ENCODE measurements at regions not wholly inside any gene's neighbourhood (a gene's known extent, or its start where the extent isn't known, plus 50 kb on each side); places are given as distances from the start of the nearest gene placed in this dataset.

- DNase-seq (ENCODE audit: low spot score), result no peak
Observed at GRCh38 chr6:104321301-104321700, 538.4 kb downstream of the HACE1 start.

DNA sequence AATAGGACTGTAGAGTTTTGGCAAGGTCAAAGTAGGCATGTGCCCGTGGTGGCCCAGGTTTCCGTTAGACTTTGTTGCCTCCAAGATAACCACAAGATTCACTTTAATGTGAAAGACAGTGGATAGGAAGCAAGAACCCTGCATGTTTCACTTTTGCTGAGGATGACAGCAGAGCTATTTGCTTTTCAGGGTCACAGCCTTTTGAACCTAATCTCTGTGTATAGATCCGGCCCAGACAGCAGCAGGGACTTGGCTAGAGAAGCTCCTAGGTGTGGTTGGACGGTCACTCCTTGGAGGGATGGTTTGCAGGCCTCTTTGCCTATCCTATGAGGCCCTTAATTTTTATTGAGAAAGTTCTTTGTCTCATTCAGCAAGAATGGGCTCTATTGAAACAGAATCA is 538.8 kb downstream of the HACE1 start:
- DNase-seq (ENCODE audit: low spot score), result no peak

DNA sequence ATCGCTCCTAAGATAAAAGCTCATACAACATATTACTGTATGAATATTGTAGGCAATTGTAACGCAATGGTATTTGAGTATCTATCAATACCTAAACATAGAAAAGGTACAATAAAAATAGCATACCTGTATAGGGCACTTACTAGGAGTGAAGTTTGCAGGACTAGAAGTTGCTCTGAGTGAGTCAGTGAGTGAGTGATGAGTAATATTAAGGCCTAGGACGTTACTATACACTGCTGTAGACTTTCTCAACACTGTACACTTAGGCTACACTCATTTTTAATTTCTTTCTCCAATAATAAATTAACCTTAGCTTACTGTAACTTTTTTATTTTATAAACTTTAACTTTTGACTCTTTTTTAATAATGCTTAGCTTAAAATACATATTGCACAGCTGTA is 546.9 kb downstream of the HACE1 start:
- no peak for DNase-seq (ENCODE audit: low spot score)

DNA sequence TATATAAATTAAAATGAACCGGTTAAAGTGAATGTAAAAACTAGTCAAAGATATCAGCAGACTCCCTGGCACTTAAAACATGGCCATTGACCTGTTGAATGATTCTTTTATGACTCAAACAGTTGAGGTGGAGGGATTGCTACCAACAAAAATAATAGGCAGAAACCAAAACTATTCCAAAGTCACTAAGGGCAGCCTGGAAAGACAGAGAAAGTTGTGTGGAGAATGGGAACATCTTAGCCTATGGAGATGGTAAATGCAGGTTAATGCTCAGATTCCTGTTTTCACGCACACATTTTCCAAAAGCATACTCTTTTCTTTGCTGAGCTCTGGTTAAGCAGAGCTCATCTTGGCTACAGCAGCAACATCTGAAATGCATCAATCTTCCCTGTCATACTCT is 553.5 kb downstream of the HACE1 start:
- DNase-seq (ENCODE audit: low spot score), result no peak

DNA sequence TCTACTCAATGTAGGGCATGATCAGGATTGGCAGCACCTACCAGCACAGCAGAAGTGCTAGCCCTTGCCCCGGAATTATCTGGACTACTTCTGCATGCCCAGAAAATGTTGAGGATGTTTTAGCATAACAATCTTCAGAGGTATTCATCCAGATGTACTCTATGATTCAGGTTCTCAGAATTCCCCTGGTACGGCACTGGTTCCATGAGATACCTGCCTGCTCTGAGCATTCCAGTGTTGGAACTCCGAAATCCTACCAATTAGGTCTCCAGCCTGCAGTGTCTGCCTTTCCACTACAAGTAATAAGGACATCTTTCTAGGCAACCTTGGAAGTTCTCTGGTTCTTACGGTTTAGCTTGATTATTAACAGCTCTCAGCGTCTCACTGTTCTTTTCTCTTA is 554.5 kb downstream of the HACE1 start:
- no peak for DNase-seq (ENCODE audit: low spot score)

DNA sequence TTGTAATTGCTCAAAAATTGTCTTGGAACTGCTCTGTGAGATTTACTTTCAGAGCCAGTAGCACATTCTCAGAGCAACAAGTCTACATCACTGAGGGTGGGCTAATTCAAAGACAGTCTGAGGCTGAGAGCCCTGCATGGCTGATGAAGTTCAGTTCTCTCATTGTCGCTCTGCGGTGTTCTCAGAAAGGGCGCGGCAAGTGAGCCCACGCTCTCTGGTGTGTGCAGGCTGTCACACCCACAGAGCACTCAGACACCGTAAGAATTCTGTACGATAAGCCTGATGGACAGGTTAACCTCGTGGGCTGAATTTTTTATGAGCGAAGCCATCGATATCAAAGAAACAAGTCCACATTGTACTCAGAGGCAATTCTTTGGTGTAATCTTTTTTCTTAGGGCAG is 557.8 kb downstream of the HACE1 start:
- no peak for DNase-seq (ENCODE audit: low spot score)

DNA sequence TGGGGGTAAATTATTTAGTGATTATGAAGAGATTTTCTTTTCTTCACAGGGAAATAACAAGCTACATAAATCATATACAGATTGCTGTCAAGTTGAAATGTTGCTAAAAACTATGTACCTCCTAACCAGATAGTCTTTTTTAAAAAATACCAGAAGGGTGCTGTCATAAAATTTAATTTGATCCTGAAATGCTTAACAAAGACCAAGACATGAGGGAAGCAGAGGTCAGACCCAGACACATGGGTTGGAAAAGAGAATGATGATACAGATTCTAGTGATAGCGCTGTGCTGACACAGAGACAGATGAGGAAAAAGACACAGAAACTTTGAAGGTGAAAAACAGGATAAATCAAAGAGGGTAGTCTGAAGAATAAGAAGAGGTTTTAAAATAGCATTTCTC is 573.1 kb downstream of the HACE1 start:
- no peak for DNase-seq (ENCODE audit: low spot score)

DNA sequence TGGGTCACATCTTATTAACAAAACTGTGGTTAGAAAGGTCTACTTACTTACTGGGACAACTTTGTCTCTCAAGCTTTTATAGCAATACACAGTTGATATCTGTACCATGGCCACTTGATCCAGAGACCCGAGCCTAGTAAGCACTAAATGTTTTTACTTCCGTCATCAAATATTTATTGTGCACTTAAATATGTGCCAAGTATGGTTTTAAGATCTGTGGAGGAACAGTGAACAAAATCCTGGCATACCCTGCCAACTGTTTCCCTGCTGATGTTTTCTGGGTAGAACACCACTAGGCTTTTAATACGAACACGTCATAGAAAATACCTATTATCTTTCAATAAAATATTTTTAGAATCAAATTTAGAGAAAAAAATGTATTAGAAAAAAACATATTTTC is 574.8 kb downstream of the HACE1 start:
- DNase-seq (ENCODE audit: low spot score), result no peak

GRCh38 chr6:104282581-104282980 is 577.1 kb downstream of the HACE1 start:
- no peak for DNase-seq (ENCODE audit: low spot score)

GRCh38 chr6:104281370-104281769 is 578.3 kb downstream of the HACE1 start:
- DNase-seq (ENCODE audit: low spot score), result no peak

DNA sequence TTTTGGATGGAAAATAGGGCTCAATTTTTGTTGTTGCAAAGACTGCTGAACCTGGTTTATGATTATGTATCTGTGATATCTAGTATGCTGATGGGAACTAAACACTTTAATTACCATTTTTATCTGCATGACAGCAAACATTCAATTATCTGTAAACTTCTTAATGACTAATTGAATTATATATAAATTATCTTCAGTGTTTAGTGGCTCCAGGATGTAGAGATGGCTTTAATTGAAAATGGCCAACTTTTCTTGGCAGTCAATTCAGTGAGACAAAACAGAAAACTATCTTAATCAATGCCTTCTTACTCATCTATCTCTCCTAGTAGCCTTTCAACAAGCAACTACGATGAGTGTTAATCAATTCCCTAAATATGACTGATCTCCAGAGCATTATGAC is 591.3 kb downstream of the HACE1 start:
- DNase-seq (ENCODE audit: low spot score), result no peak

GRCh38 chr6:104266922-104267321 is 592.8 kb downstream of the HACE1 start:
- no peak for DNase-seq (ENCODE audit: low spot score)

- no peak for DNase-seq (ENCODE audit: low spot score)
Observed at GRCh38 chr6:104256646-104257045, 603.1 kb downstream of the HACE1 start.

DNA sequence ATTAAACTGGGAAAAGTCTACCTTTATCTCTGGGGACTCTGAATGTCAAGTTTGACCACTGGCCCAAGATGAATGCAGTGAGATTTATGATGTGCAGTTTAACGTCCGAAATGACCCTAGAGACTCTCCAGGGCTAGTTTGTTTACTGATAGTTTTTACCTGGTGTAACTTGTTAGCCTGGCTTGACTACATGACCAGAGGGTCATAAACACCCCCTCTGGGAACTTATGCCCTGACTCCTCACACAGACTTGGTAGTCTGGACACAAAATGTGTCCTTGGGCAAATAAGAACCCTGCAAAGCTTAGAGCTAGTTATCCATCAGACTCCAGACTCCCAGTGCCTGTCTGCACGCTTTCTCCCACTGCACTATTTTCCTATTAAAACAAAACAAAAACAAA is 606.5 kb downstream of the HACE1 start:
- DNase-seq (ENCODE audit: low spot score), result no peak

DNA sequence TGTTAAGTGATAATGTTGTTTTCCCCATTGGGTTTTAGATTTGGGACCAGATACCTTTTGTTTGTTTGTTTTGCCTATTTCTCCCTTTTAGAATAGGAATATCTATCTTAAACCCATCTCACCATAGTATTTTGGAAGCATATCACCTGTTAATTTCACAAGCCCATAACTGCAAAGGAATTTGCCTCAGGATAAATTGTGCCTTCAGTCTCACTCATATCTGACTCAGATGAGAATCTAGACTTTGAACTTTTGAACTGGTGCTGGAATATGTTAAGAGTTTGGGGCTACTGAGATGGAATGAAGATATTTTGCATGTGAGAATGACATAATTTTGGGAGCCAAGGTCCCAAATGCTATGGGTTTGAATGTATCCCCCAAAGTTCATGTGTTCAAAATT is 607.4 kb downstream of the HACE1 start:
- DNase-seq (ENCODE audit: low spot score), result no peak

GRCh38 chr6:104251651-104252050 is 608.1 kb downstream of the HACE1 start:
- DNase-seq (ENCODE audit: low spot score), result no peak

GRCh38 chr6:104240865-104241264 is 618.9 kb downstream of the HACE1 start:
- DNase-seq (ENCODE audit: low spot score), result no peak

GRCh38 chr6:104239971-104240370 is 619.7 kb downstream of the HACE1 start:
- DNase-seq (ENCODE audit: low spot score), result no peak

GRCh38 chr6:104229057-104229456 is 630.7 kb downstream of the HACE1 start:
- DNase-seq (ENCODE audit: low spot score), result no peak

- DNase-seq (ENCODE audit: low spot score), result no peak
Observed at GRCh38 chr6:104227508-104227907, 632.2 kb downstream of the HACE1 start.

GRCh38 chr6:104226790-104227446 is 632.8 kb downstream of the HACE1 start:
- no peak for DNase-seq (ENCODE audit: low spot score)

DNA sequence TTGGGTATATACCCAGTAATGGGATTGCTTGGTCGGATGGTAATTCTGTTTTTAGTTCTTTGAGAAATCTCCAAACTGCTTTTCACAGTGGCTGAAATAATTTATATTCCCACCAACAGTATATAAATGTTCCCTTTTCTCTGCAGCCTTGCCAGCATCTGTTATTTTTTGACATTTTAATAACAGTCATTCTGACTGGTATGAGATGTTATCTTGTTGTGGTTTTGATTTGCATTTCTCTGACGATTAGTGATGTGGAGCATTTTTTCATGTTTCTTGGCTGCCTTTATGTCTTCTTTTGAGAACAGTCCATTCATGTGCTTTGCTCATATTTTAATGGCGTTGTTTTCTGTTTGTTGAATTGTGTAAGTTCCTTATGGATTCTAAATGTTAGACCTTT is 641.6 kb downstream of the HACE1 start:
- DNase-seq (ENCODE audit: low spot score), result no peak

DNA sequence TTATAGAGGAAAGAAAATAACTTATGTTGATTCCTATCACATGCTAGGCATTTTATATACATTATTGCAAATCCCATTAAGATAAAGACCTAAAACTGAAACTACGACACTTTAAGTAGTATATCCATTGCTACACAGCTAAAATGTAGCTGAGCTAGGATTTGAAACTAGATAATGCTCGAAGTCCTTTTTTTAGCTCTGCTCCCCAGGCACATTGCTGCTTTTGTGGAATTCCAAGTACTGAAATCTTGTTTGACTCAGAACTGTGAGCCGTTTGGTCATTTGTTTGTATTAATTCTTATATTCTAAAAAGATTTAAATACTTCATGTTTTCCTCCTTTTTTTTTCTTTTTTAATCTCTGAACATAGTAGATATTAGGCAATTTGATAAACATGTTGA is 644.8 kb downstream of the HACE1 start:
- DNase-seq (ENCODE audit: low spot score), result no peak

- DNase-seq (ENCODE audit: low spot score), result no peak
Observed at GRCh38 chr6:104212977-104213668, 646.6 kb downstream of the HACE1 start.
